ENCODE measurements at regions not wholly inside any gene's neighbourhood (a gene's known extent, or its start where the extent isn't known, plus 50 kb on each side); places are given as distances from the start of the nearest gene placed in this dataset.
"Not testable (repeated sequence)": the region's sequence is repeated elsewhere in the genome, so short reads cannot be mapped to it uniquely, and the experiment has no call there.

GRCh38 chr5:91245871-91246270 lies 137.2 kb downstream of the ARRDC3 start:
- no peak for DNase-seq (ENCODE audit: low read depth, low spot score)
- no peak overlapping the region for H3K4me3 ChIP-seq (ENCODE audit: low read length)

- no peak for DNase-seq (ENCODE audit: low read depth, low spot score)
- no peak overlapping the region for H3K4me3 ChIP-seq (ENCODE audit: low read length)
Measured at GRCh38 chr5:91245074-91245452, 138.1 kb downstream of the ARRDC3 start.

GRCh38 chr5:91244380-91245073 lies 138.6 kb downstream of the ARRDC3 start:
- H3K4me3 ChIP-seq (ENCODE audit: low read length) = no peak overlapping the region
- no peak for DNase-seq (ENCODE audit: low read depth, low spot score)

GRCh38 chr5:91243852-91244251 lies 139.3 kb downstream of the ARRDC3 start:
- no peak for DNase-seq (ENCODE audit: low read depth, low spot score)
- no peak overlapping the region for H3K4me3 ChIP-seq (ENCODE audit: low read length)

- no peak overlapping the region for H3K4me3 ChIP-seq (ENCODE audit: low read length)
- no peak for DNase-seq (ENCODE audit: low read depth, low spot score)
Measured at GRCh38 chr5:91243286-91243685, 139.8 kb downstream of the ARRDC3 start.

- not testable (repeated sequence) for H3K4me3 ChIP-seq (ENCODE audit: low read length); DNase-seq (ENCODE audit: low read depth, low spot score)
Measured at GRCh38 chr5:91241460-91241859, 141.7 kb downstream of the ARRDC3 start.

- H3K4me3 ChIP-seq (ENCODE audit: low read length) = no peak overlapping the region
- DNase-seq (ENCODE audit: low read depth, low spot score) = no peak
Measured at GRCh38 chr5:91240175-91240574, 142.9 kb downstream of the ARRDC3 start.

- no peak overlapping the region for H3K4me3 ChIP-seq (ENCODE audit: low read length)
- DNase-seq (ENCODE audit: low read depth, low spot score) = no peak
Measured at GRCh38 chr5:91235271-91235694, 147.8 kb downstream of the ARRDC3 start.

GRCh38 chr5:91232523-91232922 lies 150.6 kb downstream of the ARRDC3 start:
- no peak overlapping the region for H3K4me3 ChIP-seq (ENCODE audit: low read length)

GRCh38 chr5:91229031-91229727 lies 153.9 kb downstream of the ARRDC3 start:
- DNase-seq (ENCODE audit: low read depth, low spot score) = no peak
- H3K4me3 ChIP-seq (ENCODE audit: low read length) = no peak overlapping the region

More at GRCh38 chr5:91232523-91232922, 150.6 kb downstream of the ARRDC3 start:
- DNase-seq (ENCODE audit: low read depth, low spot score) = no peak

- no peak overlapping the region for H3K4me3 ChIP-seq (ENCODE audit: low read length)
- DNase-seq (ENCODE audit: low read depth, low spot score) = no peak
Measured at GRCh38 chr5:91228188-91228587, 154.9 kb downstream of the ARRDC3 start.

GRCh38 chr5:91225848-91226686 lies 157.1 kb downstream of the ARRDC3 start:
- H3K4me3 ChIP-seq (ENCODE audit: low read length) = no peak overlapping the region
- peak; percentile 53 for DNase-seq (ENCODE audit: low read depth, low spot score)

- H3K4me3 ChIP-seq (ENCODE audit: low read length) = no peak overlapping the region
- no peak for DNase-seq (ENCODE audit: low read depth, low spot score)
Measured at GRCh38 chr5:91224969-91225368, 158.1 kb downstream of the ARRDC3 start.

- DNase-seq (ENCODE audit: low read depth, low spot score) = no peak
- H3K4me3 ChIP-seq (ENCODE audit: low read length) = no peak overlapping the region
Measured at GRCh38 chr5:91224456-91224855, 158.7 kb downstream of the ARRDC3 start.

- H3K4me3 ChIP-seq (ENCODE audit: low read length) = no peak overlapping the region
- no peak for DNase-seq (ENCODE audit: low read depth, low spot score)
Measured at GRCh38 chr5:91223886-91224285, 159.2 kb downstream of the ARRDC3 start.

- H3K4me3 ChIP-seq (ENCODE audit: low read length) = no peak overlapping the region
- DNase-seq (ENCODE audit: low read depth, low spot score) = no peak
Measured at GRCh38 chr5:91222482-91222881, 160.6 kb downstream of the ARRDC3 start.

- DNase-seq (ENCODE audit: low read depth, low spot score) = no peak
- H3K4me3 ChIP-seq (ENCODE audit: low read length) = no peak overlapping the region
Measured at GRCh38 chr5:91221917-91222316, 161.2 kb downstream of the ARRDC3 start.

GRCh38 chr5:91219803-91220371 lies 163.2 kb downstream of the ARRDC3 start:
- no peak overlapping the region for H3K4me3 ChIP-seq (ENCODE audit: low read length)
- DNase-seq (ENCODE audit: low read depth, low spot score) = peak; percentile 41

- DNase-seq (ENCODE audit: low read depth, low spot score) = no peak
- H3K4me3 ChIP-seq (ENCODE audit: low read length) = no peak overlapping the region
Measured at GRCh38 chr5:91219091-91219802, 163.9 kb downstream of the ARRDC3 start.

Measured in Jurkat, Clone E6-1 (cell line).